Endodermal cell (in vitro differentiated cells): ENCODE measurements at regions not wholly inside any gene's neighbourhood (a gene's known extent, or its start where the extent isn't known, plus 50 kb on each side); places are given as distances from the start of the nearest gene placed in this dataset.

ENCODE experiments used
- DNase-seq: peaks from one replicate; pipeline ENCODE4 v3.0.0-alpha.2; 2017
- H3K27ac ChIP-seq: 2 replicates; pipeline ENCODE4 v1.5.1; 2013; ENCODE audit warnings: mild to moderate bottlenecking, low read depth, low read length, moderate library complexity
- H3K27me3 ChIP-seq: 2 replicates; pipeline ENCODE4 v1.6.1; 2013; ENCODE audit warnings: mild to moderate bottlenecking, low read length, moderate library complexity; ENCODE audit not compliant: insufficient read depth, control insufficient read depth, poor library complexity, severe bottlenecking
- H3K36me3 ChIP-seq: 2 replicates; pipeline ENCODE4 v1.7.0; 2013; ENCODE audit warnings: mild to moderate bottlenecking, low read length, moderate library complexity; ENCODE audit not compliant: control insufficient read depth, insufficient read depth
- H3K4me1 ChIP-seq: one replicate; pipeline ENCODE4 v1.7.0; 2013; ENCODE audit warnings: low read length; ENCODE audit not compliant: control insufficient read depth, insufficient read depth
- H3K4me3 ChIP-seq: 2 replicates; pipeline ENCODE4 v1.5.1; 2013; ENCODE audit warnings: mild to moderate bottlenecking, low read length, moderate library complexity
- H3K9ac ChIP-seq: 2 replicates; pipeline ENCODE4 v1.6.1; 2013; ENCODE audit warnings: mild to moderate bottlenecking, low read length, moderate library complexity; ENCODE audit not compliant: poor library complexity, severe bottlenecking; ENCODE audit errors: extremely low read depth
- H3K9me3 ChIP-seq: 2 replicates; pipeline ENCODE4 v1.6.1; 2013; ENCODE audit warnings: mild to moderate bottlenecking, low read length, moderate library complexity; ENCODE audit not compliant: control insufficient read depth
- H3K27ac Mint-ChIP-seq: 2 replicates; pipeline ENCODE4 v1.8.0; 2020; ENCODE audit warnings: mixed read lengths
- H3K27me3 Mint-ChIP-seq: 2 replicates; pipeline ENCODE4 v1.8.0; 2021; ENCODE audit warnings: mild to moderate bottlenecking, mixed read lengths; ENCODE audit not compliant: insufficient read depth
- H3K36me3 Mint-ChIP-seq: 2 replicates; pipeline ENCODE4 v1.8.0; 2020; ENCODE audit warnings: low read depth, mixed read lengths
- H3K4me1 Mint-ChIP-seq: 2 replicates; pipeline ENCODE4 v1.8.0; 2020; ENCODE audit warnings: mixed read lengths
- H3K4me3 Mint-ChIP-seq: 2 replicates; pipeline ENCODE4 v1.8.0; 2020; ENCODE audit warnings: mild to moderate bottlenecking, moderate library complexity, mixed read lengths
- H3K9me3 Mint-ChIP-seq: 2 replicates; pipeline ENCODE4 v1.8.0; 2020; ENCODE audit warnings: mild to moderate bottlenecking, mixed read lengths
- WGBS, 2 experiments: methylation state at CpG; one replicate each; pipeline versions ENCODE4 v1.1.5 to v1.1.7; 2013; ENCODE audit warnings: missing lambda C conversion rate in 2 of 2, mixed read lengths in 1 of 2; ENCODE audit not compliant: insufficient coverage in 1 of 2, insufficient read length in 1 of 2; 5-methylcytosine and 5-hydroxymethylcytosine counted together
- TF ChIP-seq, protein P1 (sequence below): fragments of 200-600 bp; sonication (generic); conservative IDR thresholded peaks from 2 replicates; pipeline ENCODE4 v1.5.0; 2021; ENCODE audit warnings: antibody characterized with exemption, mild to moderate bottlenecking

DNA sequence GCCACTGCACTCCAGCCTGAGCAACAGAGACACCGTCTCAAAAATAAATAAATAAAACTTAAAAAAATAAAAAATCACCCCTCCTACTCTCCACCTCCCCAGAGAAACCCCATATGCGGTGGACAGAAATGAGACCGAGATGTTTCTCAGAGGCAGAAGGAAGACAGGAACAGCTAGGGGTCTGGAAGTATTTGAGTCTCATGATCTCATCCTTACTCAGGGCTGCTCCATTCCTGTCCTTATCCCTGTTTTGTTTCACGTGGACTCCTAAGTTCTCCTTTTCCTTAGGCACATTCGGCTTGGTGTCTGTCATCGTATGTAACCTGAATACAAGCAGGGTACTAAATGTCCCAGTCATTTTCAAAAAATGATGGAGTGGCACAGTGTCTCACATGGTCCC lies 76.1 kb downstream of the C9orf50 start:
- Histone ChIP-seq H3K4me3 (no peak overlapping the region), H3K27ac (no peak overlapping the region), H3K4me1 (no peaks in the 10 kb centered on the region), H3K9ac (no peak overlapping the region), H3K36me3 (no peaks in the 10 kb centered on the region), H3K9me3 (no peaks in the 10 kb centered on the region), H3K27me3 (no peaks in the 10 kb centered on the region)
- no peak for DNase-seq
- TF ChIP-seq, protein P1, sequence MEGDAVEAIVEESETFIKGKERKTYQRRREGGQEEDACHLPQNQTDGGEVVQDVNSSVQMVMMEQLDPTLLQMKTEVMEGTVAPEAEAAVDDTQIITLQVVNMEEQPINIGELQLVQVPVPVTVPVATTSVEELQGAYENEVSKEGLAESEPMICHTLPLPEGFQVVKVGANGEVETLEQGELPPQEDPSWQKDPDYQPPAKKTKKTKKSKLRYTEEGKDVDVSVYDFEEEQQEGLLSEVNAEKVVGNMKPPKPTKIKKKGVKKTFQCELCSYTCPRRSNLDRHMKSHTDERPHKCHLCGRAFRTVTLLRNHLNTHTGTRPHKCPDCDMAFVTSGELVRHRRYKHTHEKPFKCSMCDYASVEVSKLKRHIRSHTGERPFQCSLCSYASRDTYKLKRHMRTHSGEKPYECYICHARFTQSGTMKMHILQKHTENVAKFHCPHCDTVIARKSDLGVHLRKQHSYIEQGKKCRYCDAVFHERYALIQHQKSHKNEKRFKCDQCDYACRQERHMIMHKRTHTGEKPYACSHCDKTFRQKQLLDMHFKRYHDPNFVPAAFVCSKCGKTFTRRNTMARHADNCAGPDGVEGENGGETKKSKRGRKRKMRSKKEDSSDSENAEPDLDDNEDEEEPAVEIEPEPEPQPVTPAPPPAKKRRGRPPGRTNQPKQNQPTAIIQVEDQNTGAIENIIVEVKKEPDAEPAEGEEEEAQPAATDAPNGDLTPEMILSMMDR, result no peak
- peaks cover 2% of the 10 kb centered on the region for H3K4me1 Mint-ChIP-seq
- WGBS, 2 experiments, result 85 to 86% methylated on average over 5 to 6 of the region's 6 CpGs
- no peak overlapping the region for H3K4me3 Mint-ChIP-seq
- H3K36me3 Mint-ChIP-seq, result no peaks in the 10 kb centered on the region
- H3K27ac Mint-ChIP-seq, result no peak overlapping the region
- peaks cover 14% of the 10 kb centered on the region for H3K27me3 Mint-ChIP-seq
- peaks cover 2% of the 10 kb centered on the region for H3K9me3 Mint-ChIP-seq

DNA sequence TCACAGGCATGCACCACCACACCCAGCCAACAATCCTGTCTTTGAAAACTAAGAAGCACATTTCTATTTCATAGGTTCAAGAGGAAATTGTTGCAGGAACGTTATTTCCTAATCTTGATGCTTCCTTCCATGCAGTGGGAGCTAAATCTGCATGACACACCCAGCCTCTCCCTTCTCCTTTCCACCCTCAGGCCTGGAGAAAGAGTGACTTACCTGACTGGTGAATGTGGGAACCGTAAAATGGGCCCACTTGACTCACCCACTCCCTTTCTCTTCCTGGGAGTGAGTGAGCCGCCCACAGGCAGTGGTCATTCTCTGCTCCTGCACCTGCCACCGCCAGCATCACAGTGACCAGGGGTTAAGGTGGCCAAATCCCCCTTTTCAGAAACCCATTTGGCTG lies 78.2 kb downstream of the C9orf50 start:
- 81 to 93% methylated on average over 4 of the region's 4 CpGs for WGBS, 2 experiments
- H3K36me3 Mint-ChIP-seq, result peaks cover 3% of the 10 kb centered on the region
- peaks cover 8% of the 10 kb centered on the region for H3K9me3 ChIP-seq
- H3K4me3 Mint-ChIP-seq, result no peak overlapping the region
- no peak overlapping the region for H3K27ac ChIP-seq
- H3K27me3 Mint-ChIP-seq, result peaks cover 13% of the 10 kb centered on the region
- no peak for DNase-seq
- no peak overlapping the region for H3K27ac Mint-ChIP-seq
- no peaks in the 10 kb centered on the region for H3K4me1 ChIP-seq
- H3K9ac ChIP-seq, result no peak overlapping the region
- no peak overlapping the region for H3K4me3 ChIP-seq
- TF ChIP-seq, protein P1, result no peak
- H3K36me3 ChIP-seq, result no peaks in the 10 kb centered on the region
- no peaks in the 10 kb centered on the region for H3K4me1 Mint-ChIP-seq
- peaks cover 9% of the 10 kb centered on the region for H3K9me3 Mint-ChIP-seq
- H3K27me3 ChIP-seq, result no peaks in the 10 kb centered on the region

DNA sequence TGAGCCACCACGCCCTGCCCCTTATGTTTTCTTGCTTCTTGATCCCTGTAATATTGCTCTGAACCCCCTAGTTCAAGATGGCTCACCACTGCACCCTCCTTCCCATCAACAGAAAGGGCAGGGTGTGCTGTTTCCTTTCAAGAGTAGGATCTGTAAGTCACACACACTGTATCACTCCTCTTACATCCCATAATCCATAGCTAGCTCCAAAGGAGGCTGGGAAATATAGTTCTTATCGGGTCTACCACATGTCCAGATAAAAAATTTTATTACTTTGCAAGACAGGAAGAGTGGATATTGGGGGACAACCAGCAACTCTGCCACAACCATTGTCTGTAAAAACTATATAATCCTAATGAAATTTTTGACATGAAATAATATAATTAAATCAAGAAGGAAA lies 79.6 kb downstream of the C9orf50 start:
- no peaks in the 10 kb centered on the region for H3K27me3 ChIP-seq
- Mint-ChIP-seq H3K27me3 (peaks cover 10% of the 10 kb centered on the region), H3K27ac (no peak overlapping the region), H3K36me3 (peaks cover 3% of the 10 kb centered on the region), H3K9me3 (peaks cover 9% of the 10 kb centered on the region), H3K4me1 (no peaks in the 10 kb centered on the region), H3K4me3 (no peak overlapping the region)
- WGBS, 2 experiments, result 79 to 100% methylated on average over 1 to 2 of the region's 2 CpGs
- no peak overlapping the region for H3K9ac ChIP-seq
- no peak overlapping the region for H3K27ac ChIP-seq
- TF ChIP-seq, protein P1, result no peak
- H3K9me3 ChIP-seq, result peaks cover 8% of the 10 kb centered on the region
- no peaks in the 10 kb centered on the region for H3K4me1 ChIP-seq
- no peak for DNase-seq
- no peak overlapping the region for H3K4me3 ChIP-seq
- H3K36me3 ChIP-seq, result no peaks in the 10 kb centered on the region
